Right ventricle myocardium superior (tissue), 1 donor: ENCODE measurements at regions not wholly inside any gene's neighbourhood (a gene's known extent, or its start where the extent isn't known, plus 50 kb on each side); places are given as distances from the start of the nearest gene placed in this dataset.
A peak's percentile ranks its signal among the peaks of the same experiment; 100 is the strongest.
"Not testable (repeated sequence)": the region's sequence is repeated elsewhere in the genome, so short reads cannot be mapped to it uniquely, and the experiment has no call there.

Experiments
- ATAC-seq: fragments of 200-7000 bp; cut with Tn5 transposase; one replicate; pipeline ENCODE4 v1.9.1; 2020; ENCODE audit warnings: mild to moderate bottlenecking; ENCODE audit not compliant: poor library complexity
- DNase-seq: peaks from one replicate; pipeline ENCODE4 v3.0.0-alpha.2; 2020
- intact Hi-C: fragments of 100-400 bp; cut with DNase I; formaldehyde crosslinking; loops from one replicate; pipeline ENCODE4 v1.11.2; 2022
- donor health status: DM: no; HTN: yes; CAD: no; lungs with severe emphysema.

DNA sequence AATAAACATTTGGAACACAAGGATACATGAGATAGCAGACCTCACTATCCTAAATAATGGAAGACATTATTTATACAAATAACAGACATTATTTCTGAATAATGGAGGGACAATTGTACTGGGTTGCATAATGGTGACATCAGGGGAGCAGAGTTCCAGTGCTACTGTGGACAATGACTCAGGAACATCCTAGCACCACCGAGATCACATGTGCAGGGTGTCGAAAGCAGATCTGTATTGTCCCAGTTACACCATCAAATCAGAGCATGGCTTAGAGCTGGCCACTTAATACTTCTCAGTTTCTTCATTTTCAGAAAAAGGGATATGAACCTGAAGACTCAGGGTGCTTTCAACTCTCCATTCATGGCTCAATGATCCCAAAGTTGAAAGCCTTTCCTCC lies 249.1 kb upstream of the RBMS1 start:
- intact Hi-C loops, result no loop called here
- no peak for ATAC-seq
- DNase-seq, result no peak

DNA sequence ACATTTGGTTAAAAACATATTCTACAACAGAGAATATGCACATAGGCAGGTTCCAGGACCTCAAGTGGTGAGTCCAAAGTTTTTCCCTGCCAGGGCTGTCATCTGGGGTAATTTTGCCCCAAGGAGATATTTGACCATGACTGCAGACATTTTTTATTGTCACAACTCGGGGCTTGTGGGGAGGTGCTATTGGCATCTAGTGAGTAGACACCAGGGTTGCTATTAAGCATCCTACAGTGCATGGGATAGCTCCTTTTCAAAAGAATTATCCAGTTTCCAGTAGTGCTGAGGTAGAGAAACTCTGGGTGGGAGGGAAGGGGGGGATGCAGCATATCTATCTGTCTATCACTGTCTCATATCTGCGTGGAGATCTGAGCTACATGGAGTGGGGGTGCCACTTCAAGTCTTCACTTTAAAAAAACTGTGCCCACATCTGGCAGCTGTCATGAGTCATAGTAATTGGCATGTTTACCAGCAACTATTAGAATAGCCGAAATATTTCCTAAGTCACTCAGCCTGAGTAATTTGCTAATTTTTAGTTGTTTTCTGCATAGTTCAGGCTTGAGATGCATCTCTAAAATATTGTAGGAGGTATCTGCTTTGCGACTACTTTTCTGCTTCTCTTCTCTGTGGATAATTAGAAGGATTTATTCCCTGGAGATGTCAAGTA lies 254.0 kb upstream of the RBMS1 start:
- ATAC-seq, result no peak
- DNase-seq, result no peak
- intact Hi-C loops, result no loop called here

DNA sequence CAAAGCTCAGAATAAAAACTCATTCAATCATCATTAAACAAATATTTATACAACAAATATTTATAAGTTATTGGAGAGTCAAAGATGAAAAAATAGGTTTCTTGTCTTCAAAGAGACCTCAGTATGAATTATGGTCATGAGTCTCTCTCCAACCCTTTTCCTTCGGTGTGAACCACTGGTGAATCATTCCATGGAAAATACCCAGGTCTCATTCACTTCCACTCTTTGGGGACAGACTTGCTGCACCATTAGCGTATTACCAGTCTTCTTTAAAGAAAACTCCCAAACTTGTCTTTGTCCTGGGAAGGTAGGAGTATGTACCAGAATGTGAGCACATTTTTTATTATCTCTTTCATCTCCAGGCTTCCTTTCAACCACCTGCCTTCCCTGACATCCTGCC lies 257.4 kb upstream of the RBMS1 start:
- intact Hi-C loops, result no loop called here
- no peak for DNase-seq
- ATAC-seq, result no peak

DNA sequence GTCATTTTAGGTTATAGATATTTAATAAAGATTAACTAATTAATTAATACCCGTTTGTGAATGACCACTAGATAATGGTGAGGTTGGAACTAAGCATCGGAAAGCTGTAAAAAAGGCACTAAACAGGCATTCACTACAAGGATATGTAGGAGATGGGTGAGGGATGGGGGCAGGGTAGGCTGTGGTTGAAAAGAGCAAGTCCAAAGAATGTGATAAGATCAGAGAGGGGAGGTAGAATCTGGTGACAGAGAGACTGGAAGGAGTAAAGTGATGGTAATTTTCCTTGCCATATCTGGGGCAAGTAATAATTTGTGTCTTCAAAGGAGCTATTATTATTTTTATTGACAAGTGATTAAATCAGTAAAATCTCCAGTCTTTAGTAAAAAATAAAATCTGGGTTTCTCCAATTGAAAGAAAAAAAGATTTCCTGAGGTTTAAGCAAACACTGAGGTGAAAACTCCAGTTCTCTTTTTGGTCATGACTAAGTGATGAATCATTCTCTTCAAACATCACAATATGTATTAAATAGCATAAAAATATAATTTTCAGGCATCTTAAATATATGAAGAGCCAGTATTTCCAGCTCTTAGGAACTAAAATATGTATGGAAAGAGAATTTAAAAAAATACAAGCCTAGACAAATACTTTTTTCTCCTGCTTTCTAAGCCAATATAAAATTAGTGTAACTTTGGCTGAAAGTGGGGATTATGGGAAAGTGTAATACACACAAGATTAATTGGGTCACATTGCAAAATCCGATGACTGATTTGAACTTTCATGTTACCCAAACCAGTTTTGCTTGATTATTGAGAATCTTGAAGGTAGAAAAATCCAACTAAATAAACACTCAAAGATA lies 259.1 kb upstream of the RBMS1 start:
- intact Hi-C loops, result no loop called here
- no peak for DNase-seq
- no peak for ATAC-seq

DNA sequence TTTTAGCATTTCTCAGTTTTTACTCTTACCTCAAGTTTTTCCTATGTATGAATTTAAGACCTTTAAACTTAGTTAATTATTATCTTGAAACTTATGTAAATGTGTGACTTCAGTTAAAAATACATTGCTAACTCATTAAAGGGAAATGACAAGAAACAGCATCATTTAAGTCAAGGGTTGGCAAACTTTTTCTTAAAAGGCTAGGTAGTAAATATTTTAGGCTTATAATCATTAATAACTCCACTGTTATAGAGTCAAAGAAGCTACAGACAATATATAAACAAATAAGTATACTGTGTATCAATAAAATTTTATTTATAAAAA lies 259.7 kb upstream of the RBMS1 start:
- ATAC-seq (no peak), DNase-seq (no peak)
- intact Hi-C loops, result no loop called here

DNA sequence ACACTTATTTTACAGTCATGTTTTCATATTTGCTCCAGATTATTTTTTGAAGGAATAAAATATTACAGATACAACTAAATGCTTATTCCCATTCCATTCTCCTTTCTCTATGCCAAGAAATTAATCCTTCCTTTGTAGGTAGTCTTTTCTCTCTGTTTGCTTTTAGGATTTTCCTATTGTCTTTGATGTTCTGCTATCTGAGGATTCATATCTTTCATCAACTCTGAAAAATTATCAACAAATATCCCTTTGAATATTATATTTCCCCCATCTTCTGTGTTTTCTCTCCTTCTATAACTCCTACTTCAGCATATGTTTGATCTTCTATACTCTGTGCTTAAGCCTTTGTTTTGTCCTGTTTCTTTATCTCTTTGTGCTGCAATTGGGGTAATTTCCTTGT lies 260.4 kb upstream of the RBMS1 start:
- intact Hi-C loops, result no loop called here
- ATAC-seq, result no peak
- no peak for DNase-seq

DNA sequence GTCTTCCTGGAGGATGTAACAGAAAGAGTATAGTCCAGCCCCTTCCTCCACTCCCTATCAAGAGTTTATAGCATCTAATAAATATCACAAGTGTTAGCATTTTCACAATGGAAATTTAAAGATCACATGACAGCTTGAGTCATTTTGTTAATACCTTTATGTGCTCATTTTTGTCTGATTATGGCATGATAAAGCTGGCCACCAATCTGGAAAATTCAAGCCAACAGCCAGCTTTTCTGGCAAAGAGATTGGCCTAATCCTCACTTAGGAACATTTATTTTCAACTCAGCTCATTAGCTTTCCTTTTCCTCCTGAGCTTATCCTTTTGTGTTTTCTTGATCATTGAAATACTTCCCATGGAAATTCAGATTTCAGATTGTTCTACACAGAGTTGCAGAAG lies 262.9 kb upstream of the RBMS1 start:
- ATAC-seq (no peak), DNase-seq (no peak)
- intact Hi-C loops, result no loop called here

DNA sequence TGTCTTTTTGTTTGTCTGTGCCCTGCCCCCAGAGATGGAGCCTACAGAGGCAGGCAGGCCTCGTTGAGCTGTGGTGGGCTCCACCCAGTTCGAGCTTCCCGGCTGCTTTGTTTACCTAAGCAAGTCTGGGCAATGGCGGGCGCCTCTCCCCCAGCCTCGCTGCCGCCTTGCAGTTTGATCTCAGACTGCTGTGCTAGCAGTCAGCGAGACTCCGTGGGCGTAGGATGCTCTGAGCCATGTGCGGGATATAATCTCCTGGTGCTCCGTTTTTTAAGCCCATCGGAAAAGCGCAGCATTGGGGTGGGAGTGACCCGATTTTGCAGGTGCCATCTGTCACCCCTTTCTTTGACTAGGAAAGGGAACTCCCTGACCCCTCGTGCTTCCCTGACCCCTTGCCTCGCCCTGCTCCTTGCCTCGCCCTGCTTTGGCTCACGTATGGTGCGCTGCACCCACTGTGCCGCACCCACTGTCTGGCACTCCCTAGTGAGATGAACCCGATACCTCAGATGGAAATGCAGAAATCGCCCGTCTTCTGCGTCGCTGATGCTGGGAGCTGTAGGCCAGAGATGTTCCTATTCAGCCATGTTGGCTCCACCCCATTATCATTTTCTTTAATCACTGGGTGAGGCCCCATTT lies 269.0 kb upstream of the RBMS1 start:
- intact Hi-C loops, DNase-seq, ATAC-seq: not testable (repeated sequence)

DNA sequence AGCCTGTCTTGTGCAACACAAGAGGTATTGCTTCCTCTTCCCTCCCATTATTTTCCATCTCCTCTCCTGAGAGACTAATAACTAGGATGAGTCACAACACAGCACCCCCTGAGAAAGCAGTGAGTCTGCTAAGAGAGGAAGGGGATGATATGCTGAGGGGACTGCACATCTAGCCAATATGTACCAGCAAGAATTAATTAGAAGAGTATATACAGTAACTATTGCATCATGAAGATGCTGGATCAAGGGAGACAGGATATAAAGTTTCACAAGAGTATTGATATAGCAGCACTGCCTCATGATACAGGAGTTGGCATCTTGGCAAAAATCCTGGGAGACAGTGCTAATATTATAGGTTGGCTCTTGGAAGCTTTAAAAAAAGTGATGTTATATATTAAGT lies 289.9 kb upstream of the RBMS1 start:
- DNase-seq (no peak), ATAC-seq (no peak)
- intact Hi-C loops, result no loop called here

DNA sequence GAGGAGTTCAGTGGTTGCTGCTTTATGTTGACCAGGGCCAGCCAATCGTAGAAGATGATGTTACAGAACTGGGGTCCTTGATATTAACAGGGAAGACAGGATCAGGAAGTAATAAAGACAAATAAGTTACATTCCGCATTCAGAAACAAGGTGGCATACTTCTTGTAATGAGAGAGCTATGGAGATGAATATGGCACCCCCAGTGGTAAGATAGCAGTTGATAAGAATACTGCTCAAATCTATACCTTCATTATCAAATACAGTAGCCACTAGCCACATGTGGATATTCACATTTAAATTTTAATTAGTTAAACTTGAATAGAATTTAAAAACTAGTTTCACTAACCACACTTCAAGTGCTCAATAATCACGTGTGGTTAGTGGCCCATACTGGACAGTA lies 290.4 kb upstream of the RBMS1 start:
- no peak for DNase-seq
- ATAC-seq, result no peak
- intact Hi-C loops, result no loop called here

DNA sequence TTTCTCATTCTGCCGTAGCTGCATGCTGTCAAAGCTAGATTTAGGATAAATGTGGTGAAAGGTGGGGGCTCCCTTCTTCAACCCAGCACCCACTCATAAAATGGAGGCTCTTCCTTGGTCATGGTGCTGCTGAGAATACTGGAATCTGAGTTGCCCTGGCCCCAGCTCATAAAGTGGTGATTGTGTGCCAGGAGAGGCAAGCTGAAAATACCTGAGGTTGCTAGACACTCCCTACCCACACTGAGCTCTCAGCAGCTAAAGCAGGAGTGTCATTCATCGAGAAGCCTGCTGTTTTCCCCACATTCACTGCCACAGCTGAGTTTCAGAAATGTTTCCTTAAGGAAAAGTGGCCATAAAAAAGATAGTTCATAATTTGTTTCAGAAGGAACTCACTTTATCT lies 297.1 kb upstream of the RBMS1 start:
- ATAC-seq, result no peak
- intact Hi-C loops, result no loop called here

DNA sequence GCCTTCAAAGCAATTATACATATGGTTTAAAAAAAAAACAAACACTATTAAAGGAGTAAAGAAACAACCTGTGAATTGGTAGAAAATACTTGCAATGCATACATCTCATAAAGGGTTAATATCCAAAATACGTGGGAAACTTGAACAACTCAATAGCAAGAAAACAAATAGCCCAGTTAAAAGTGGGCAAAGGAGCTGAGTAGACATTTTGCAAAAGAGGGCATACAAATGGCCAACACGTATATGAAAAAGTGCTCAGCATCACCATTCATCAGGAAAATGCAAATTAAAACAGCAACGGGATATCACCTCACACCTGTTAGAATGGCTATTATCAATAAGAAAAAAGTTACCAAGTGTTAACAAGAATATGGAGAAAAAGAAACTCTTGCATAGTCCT lies 298.3 kb upstream of the RBMS1 start:
- intact Hi-C loops, result no loop called here
- ATAC-seq (no peak), DNase-seq (no peak)

More for the DNA sequence above, 297.1 kb upstream of the RBMS1 start:
- DNase-seq, result no peak

DNA sequence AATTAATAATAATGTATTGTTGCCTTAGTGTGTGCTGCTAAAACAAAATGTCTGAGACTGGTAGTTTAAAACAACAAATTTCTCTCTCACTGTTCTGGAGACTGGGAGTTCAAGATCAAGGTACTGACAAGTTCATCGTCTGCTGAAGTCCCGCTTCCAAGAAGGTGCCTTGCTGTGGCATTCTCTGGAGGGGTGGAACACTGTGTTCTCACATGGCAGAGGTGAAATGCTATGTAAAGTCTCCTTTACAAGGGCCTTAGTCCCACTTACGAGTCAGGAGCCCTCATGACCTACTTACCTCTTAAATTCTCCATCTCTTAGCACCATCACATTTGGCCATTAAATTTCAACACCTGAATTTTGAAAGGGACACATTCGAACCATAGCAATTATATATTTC lies 299.2 kb upstream of the RBMS1 start:
- DNase-seq, result no peak
- no peak for ATAC-seq

DNA sequence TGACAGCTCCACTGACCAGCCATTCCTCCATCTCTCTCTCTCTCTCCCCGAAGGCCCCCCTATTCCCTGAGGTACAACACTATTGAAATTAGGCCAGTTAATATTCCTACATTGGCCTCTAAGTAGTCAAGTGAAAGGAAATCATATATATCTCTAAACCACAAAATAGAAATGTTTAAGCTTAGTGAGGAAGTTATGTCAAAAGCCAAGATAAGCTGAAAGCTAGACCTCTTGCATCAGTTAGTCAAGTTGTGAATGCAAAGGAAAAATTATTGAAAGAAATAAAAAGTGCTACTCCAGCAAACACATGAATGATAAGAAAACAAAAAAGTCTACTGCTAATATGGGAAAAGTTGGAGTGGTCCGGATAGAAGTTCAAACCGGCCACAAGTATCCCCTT lies 301.3 kb upstream of the RBMS1 start:
- no peak for DNase-seq
- intact Hi-C loops, result no loop called here
- ATAC-seq, result no peak

More for the DNA sequence above, 299.2 kb upstream of the RBMS1 start:
- intact Hi-C loops, result no loop called here

DNA sequence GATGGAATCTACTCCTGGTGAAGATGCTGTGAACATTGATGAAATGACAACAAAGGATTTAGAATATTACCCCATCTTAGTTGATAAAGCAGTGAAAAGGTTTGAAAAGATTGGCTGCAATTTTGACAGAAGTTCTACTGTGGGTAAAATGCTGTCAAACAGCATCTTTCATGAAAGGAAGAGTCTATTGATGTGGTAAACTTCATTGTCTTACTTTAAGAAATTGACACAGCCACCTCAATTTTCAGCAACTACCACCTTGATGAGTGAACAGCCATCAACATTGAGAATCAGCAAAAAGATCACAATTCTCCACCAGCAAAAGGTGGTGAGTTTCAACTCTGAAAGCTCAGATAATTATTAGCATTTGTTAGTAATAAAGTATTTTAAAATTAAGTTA lies 310.3 kb upstream of the RBMS1 start:
- ATAC-seq (no peak), DNase-seq (no peak)
- intact Hi-C loops, result no loop called here

DNA sequence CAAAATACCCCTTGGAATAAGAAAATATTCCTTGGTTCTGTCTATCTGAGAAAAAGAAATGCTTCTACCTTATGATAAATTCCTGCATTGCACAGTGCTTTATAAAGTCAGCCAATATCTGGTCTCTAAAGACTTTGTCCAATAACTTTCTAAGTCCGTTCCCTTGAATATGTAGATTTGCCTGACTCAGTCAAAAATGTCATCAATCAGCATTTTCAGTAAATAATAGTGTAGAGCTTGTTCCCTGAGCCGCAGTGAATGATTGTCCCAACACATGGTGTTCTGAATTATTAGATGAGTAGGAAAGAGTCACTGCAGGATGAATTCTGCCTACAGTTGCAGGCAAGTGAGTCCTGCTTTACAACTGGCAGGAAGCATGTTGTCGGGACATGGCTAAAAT lies 316.8 kb upstream of the RBMS1 start:
- ATAC-seq (no peak), DNase-seq (no peak)
- intact Hi-C loops, result no loop called here

DNA sequence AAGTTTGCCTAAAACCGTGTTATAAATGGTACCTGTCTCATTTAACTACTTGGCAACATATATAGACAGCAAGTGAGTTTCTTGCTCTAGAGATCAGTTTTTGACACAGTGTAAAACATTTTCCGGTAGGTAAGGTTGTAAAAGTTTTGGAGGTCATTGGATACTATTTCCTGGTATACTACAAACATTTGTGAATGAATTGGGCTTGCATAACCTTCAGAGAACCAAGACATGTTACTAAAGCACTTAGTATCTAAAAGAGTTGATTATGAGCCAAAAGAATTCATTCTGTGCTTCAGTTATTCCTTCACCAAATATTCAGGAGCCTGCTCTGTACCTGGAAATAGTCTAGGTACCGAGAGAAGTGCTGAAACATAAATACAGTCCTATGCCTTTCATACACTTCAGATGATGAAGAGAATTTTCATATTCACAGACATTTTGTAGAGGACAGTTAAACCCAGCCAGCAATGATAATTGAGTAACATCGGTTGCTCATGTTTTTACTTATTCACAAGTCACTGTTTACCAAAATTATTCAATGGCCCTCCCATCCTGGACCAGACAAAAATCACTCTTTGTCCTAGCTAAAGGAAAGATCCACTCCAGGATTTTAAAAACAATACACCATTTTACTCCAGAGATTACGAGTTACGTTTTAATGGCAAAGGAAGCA lies 319.4 kb upstream of the RBMS1 start:
- ATAC-seq, result peak; percentile 45
- intact Hi-C loops, result no loop called here
- no peak for DNase-seq

DNA sequence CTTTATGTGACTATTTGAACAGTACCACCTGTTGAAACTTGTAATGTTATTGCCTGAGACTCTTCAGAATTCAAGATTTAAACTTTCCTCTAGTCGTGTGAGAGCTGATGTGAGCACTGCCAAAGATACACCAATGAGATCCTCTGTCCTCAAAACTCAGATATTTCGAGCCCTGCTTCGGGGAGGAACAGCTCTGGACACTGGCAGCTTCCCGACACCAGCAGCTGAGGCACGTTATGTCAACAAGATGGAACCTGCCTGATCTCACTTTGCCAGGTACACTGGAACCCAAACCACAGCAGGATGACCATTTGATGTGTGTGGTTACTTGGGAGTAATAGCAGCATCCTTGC lies 319.9 kb upstream of the RBMS1 start:
- ATAC-seq, result peak; percentile 63
- intact Hi-C loops, result no loop called here
- DNase-seq, result no peak

DNA sequence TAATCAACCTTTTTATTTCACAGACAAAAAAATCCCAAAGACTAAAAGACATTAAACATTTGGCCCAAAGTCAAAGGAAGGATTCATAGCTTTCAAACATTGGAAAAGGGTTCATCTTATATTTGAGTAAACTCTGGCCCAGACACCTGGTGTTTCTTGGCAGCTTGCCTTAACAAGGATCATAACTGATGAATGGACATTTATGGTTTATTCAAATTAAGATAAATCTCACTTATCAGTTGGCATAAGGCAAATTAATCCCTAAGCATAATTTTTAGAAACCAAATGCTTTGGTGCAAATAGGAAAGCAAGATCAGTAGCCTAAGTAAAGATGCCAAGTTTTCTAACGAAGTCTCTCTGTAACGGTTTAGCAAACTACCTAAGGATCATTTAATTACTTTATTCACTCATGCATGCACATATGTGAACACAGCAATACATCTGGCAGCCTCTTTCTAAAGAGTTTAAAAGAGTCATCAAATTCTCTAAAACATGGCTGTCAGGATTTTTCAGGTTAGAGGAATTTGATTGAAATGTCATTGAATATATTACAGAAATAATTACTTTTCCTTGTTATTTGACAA lies 323.4 kb upstream of the RBMS1 start:
- intact Hi-C loops, result no loop called here
- ATAC-seq (no peak), DNase-seq (no peak)
